HEK293 (cell line): ENCODE measurements at regions not wholly inside any gene's neighbourhood (a gene's known extent, or its start where the extent isn't known, plus 50 kb on each side); places are given as distances from the start of the nearest gene placed in this dataset.

Experiments
- RBAK ChIP-seq: fragments of 450-650 bp; formaldehyde crosslinking; IDR thresholded peaks from 2 replicates; pipeline ENCODE4 v1.5.1; 2016; ENCODE audit warnings: missing biosample characterization, missing genetic modification characterization
- ZNF133 ChIP-seq: fragments of 450-650 bp; formaldehyde crosslinking; IDR thresholded peaks from 2 replicates; pipeline ENCODE4 v1.5.1; 2016; ENCODE audit warnings: missing biosample characterization, missing genetic modification characterization
- ZNF146 ChIP-seq: fragments of 450-650 bp; formaldehyde crosslinking; IDR thresholded peaks from 2 replicates; pipeline ENCODE4 v1.5.1; 2016; ENCODE audit warnings: missing biosample characterization, missing genetic modification characterization
- ZNF639 ChIP-seq: fragments of 450-650 bp; formaldehyde crosslinking; IDR thresholded peaks from 2 replicates; pipeline ENCODE4 v1.5.1; 2016; ENCODE audit warnings: missing biosample characterization, missing genetic modification characterization
- ZNF785 ChIP-seq: fragments of 450-650 bp; formaldehyde crosslinking; IDR thresholded peaks from 2 replicates; pipeline ENCODE4 v1.5.1; 2016; ENCODE audit warnings: missing biosample characterization, missing genetic modification characterization
- ZNF791 ChIP-seq: fragments of 450-650 bp; formaldehyde crosslinking; IDR thresholded peaks from 2 replicates; pipeline ENCODE4 v1.5.1; 2016; ENCODE audit warnings: missing biosample characterization, missing genetic modification characterization
- ZNF837 ChIP-seq: fragments of 450-650 bp; formaldehyde crosslinking; IDR thresholded peaks from 2 replicates; pipeline ENCODE4 v1.5.1; 2016; ENCODE audit warnings: missing biosample characterization, missing genetic modification characterization
- TF ChIP-seq, protein P1 (sequence below): fragments of 450-650 bp; formaldehyde crosslinking; IDR thresholded peaks from 2 replicates; pipeline ENCODE4 v1.5.1; 2016; ENCODE audit warnings: missing biosample characterization, missing genetic modification characterization

DNA sequence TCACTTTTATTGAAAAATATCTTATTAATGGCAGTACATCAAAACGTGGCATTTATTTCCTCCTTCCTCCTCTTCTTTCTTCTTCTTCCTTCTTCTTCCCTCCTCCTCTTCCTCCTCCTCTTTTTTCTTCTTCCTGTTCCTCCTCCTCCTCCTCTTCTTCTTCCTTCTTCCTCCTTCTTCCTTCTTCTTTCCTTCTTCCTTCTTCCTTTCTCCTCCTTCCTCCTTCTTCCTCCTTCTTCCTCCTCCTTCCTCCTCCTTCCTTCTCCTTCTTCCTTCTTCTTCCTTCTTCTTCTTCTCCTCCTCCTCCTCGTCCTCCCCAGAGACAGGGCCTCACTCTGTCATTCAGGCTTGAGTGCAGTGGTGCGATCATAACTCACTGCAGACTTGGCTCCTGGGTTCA lies 457.2 kb downstream of the AEBP2 start:
- TF ChIP-seq ZNF146 (tag by site-specific recombination) (no peak), ZNF133 (no peak), ZNF785 (tag by site-specific recombination) (no peak), RBAK (tag by site-specific recombination) (no peak), ZNF791 (no peak), ZNF837 (tag by site-specific recombination) (no peak), ZNF639 (no peak)
- TF ChIP-seq, protein P1, sequence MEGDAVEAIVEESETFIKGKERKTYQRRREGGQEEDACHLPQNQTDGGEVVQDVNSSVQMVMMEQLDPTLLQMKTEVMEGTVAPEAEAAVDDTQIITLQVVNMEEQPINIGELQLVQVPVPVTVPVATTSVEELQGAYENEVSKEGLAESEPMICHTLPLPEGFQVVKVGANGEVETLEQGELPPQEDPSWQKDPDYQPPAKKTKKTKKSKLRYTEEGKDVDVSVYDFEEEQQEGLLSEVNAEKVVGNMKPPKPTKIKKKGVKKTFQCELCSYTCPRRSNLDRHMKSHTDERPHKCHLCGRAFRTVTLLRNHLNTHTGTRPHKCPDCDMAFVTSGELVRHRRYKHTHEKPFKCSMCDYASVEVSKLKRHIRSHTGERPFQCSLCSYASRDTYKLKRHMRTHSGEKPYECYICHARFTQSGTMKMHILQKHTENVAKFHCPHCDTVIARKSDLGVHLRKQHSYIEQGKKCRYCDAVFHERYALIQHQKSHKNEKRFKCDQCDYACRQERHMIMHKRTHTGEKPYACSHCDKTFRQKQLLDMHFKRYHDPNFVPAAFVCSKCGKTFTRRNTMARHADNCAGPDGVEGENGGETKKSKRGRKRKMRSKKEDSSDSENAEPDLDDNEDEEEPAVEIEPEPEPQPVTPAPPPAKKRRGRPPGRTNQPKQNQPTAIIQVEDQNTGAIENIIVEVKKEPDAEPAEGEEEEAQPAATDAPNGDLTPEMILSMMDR = no peak
